ENCODE measurements at regions not wholly inside any gene's neighbourhood (a gene's known extent, or its start where the extent isn't known, plus 50 kb on each side); places are given as distances from the start of the nearest gene placed in this dataset.

GRCh38 chr12:47020211-47020821, 59.1 kb upstream of the PCED1B start:
- intact Hi-C loops (cut with DNase I; ENCODE audit: low total_unique reads), result loop anchor here (2.0 to 10.0 kb wide), 2 partner anchors 678 to 896 kb away; no protein-coding TSS in a partner anchor
- in situ Hi-C loops (cut with MboI; ENCODE audit: low sequenced_read_pairs in 4 of 4), result loop anchor here in 3 of 4 donors (10.0 to 25.0 kb wide), 3 partner anchors 676 to 883 kb away; no protein-coding TSS in a partner anchor
- DNase-seq, result no peak

GRCh38 chr12:47021298-47021697, 58.1 kb upstream of the PCED1B start:
- DNase-seq (no peak), ATAC-seq (peak; percentile 56 to 58)
- H3K4me1 ChIP-seq, result no peaks in the 10 kb centered on the region
- in situ Hi-C loops (cut with MboI; ENCODE audit: low sequenced_read_pairs in 4 of 4), result loop anchor here in 3 of 4 donors (10.0 to 25.0 kb wide), 3 partner anchors 676 to 884 kb away; no protein-coding TSS in a partner anchor
- TF ChIP-seq CTCF (IDR thresholded peaks at IDR 0.05 in 4 of 5, conservative IDR thresholded peaks at IDR 0.05 in 1 of 5) (peak; percentile 45 to 69 (median 47)), POLR2A (IDR thresholded peaks at IDR 0.05) (no peak)
- H3K4me3 ChIP-seq, result no peak overlapping the region
- H3K27ac ChIP-seq, result no peak overlapping the region
- H3K9me3 ChIP-seq, result no peaks in the 10 kb centered on the region
- H3K36me3 ChIP-seq, result no peaks in the 10 kb centered on the region
- no peaks in the 10 kb centered on the region for H3K27me3 ChIP-seq
- intact Hi-C loops (cut with DNase I; ENCODE audit: low total_unique reads), result loop anchor here (2.0 to 10.0 kb wide), 2 partner anchors 678 to 896 kb away; no protein-coding TSS in a partner anchor

More at GRCh38 chr12:47020211-47020821, 59.1 kb upstream of the PCED1B start:
- no peak overlapping the region for H3K4me3 ChIP-seq
- H3K27me3 ChIP-seq, result no peaks in the 10 kb centered on the region
- no peak overlapping the region for H3K27ac ChIP-seq
- no peaks in the 10 kb centered on the region for H3K36me3 ChIP-seq
- no peaks in the 10 kb centered on the region for H3K9me3 ChIP-seq
- H3K4me1 ChIP-seq, result no peaks in the 10 kb centered on the region
- no peak for TF ChIP-seq CTCF (IDR thresholded peaks at IDR 0.05 in 4 of 5, conservative IDR thresholded peaks at IDR 0.05 in 1 of 5)
- TF ChIP-seq POLR2A (IDR thresholded peaks at IDR 0.05), result no peak
- ATAC-seq, result no peak

- Histone ChIP-seq H3K27me3 (no peaks in the 10 kb centered on the region), H3K4me1 (no peaks in the 10 kb centered on the region), H3K27ac (no peak overlapping the region), H3K4me3 (no peak overlapping the region), H3K36me3 (no peaks in the 10 kb centered on the region), H3K9me3 (no peaks in the 10 kb centered on the region)
- in situ Hi-C loops (cut with MboI; ENCODE audit: low sequenced_read_pairs in 4 of 4) (loop anchor here in 3 of 4 donors (10.0 to 25.0 kb wide), 3 partner anchors 677 to 885 kb away; no protein-coding TSS in a partner anchor), intact Hi-C loops (cut with DNase I; ENCODE audit: low total_unique reads) (loop anchor here (10.0 kb wide), 1 partner anchor 897 kb away; no protein-coding TSS in a partner anchor)
- DNase-seq, result no peak
- TF ChIP-seq POLR2A (IDR thresholded peaks at IDR 0.05) (no peak), CTCF (IDR thresholded peaks at IDR 0.05 in 4 of 5, conservative IDR thresholded peaks at IDR 0.05 in 1 of 5) (no peak)
- ATAC-seq, result no peak
These were observed 57.1 kb upstream of the PCED1B start for GRCh38 chr12:47022296-47022695.

GRCh38 chr12:47023311-47023710, 56.1 kb upstream of the PCED1B start:
- in situ Hi-C loops (cut with MboI; ENCODE audit: low sequenced_read_pairs in 4 of 4) (loop anchor here in 3 of 4 donors (10.0 to 25.0 kb wide), 3 partner anchors 679 to 886 kb away; no protein-coding TSS in a partner anchor), intact Hi-C loops (cut with DNase I; ENCODE audit: low total_unique reads) (loop anchor here (10.0 kb wide), 1 partner anchor 899 kb away; no protein-coding TSS in a partner anchor)
- H3K4me3 ChIP-seq, result no peak overlapping the region
- no peak overlapping the region for H3K27ac ChIP-seq
- TF ChIP-seq CTCF (IDR thresholded peaks at IDR 0.05 in 4 of 5, conservative IDR thresholded peaks at IDR 0.05 in 1 of 5) (no peak), POLR2A (IDR thresholded peaks at IDR 0.05) (no peak)
- H3K27me3 ChIP-seq, result no peaks in the 10 kb centered on the region
- no peaks in the 10 kb centered on the region for H3K4me1 ChIP-seq
- H3K9me3 ChIP-seq, result no peaks in the 10 kb centered on the region
- ATAC-seq (no peak), DNase-seq (no peak)
- H3K36me3 ChIP-seq, result no peaks in the 10 kb centered on the region
